K562 (cell line): ENCODE measurements at regions not wholly inside any gene's neighbourhood (a gene's known extent, or its start where the extent isn't known, plus 50 kb on each side); places are given as distances from the start of the nearest gene placed in this dataset.

Source experiments
- CTCF ChIP-seq, 3 experiments: IDR thresholded peaks in 2 of 3; conservative IDR thresholded peaks in 1 of 3; 2 replicates each; pipeline ENCODE4 v1.5.1; 2011 to 2012; ENCODE audit warnings: low read length in 3 of 3, mild to moderate bottlenecking in 3 of 3, control low read depth in 2 of 3, improper control_type of control experiment in 1 of 3, inconsistent platforms in 1 of 3, low read depth in 1 of 3, mixed read lengths in 1 of 3, moderate library complexity in 1 of 3; ENCODE audit not compliant: insufficient read depth in 2 of 3
- ELK1 ChIP-seq: sonication (generic); formaldehyde crosslinking; IDR thresholded peaks from 2 replicates; pipeline ENCODE4 v1.8.1; 2022; ENCODE audit warnings: missing genetic modification reagents
- HDGF ChIP-seq: fragments of 450-650 bp; IDR thresholded peaks from 2 replicates; pipeline ENCODE4 v1.6.1; 2016
- MTF1 ChIP-seq: fragments of 250-450 bp; sonication (Bioruptor Pico); IDR thresholded peaks from 2 replicates; pipeline ENCODE4 v1.9.0; 2021; ENCODE audit warnings: moderate library complexity, mild to moderate bottlenecking, inconsistent platforms, borderline replicate concordance
- MYBL2 ChIP-seq, 2 experiments: fragments of 450-650 bp in 1 of 2; sonication (generic) in 1 of 2; formaldehyde crosslinking in 1 of 2; IDR thresholded peaks; 2 replicates each; pipeline versions ENCODE4 v1.6.1 to v1.8.1; 2017 to 2022; ENCODE audit warnings: borderline replicate concordance in 1 of 2, inconsistent platforms in 1 of 2, low read depth in 1 of 2, mild to moderate bottlenecking in 1 of 2, missing genetic modification reagents in 1 of 2, moderate library complexity in 1 of 2
- RAD21 ChIP-seq, 2 experiments: fragments of 250-450 bp in 1 of 2; fragments of 450-650 bp in 1 of 2; sonication (Bioruptor Pico) in 1 of 2; formaldehyde crosslinking in 1 of 2; IDR thresholded peaks in 1 of 2; conservative IDR thresholded peaks in 1 of 2; 2 replicates each; pipeline versions ENCODE4 v1.4.0 to v1.8.0; 2020 to 2022; ENCODE audit warnings: mild to moderate bottlenecking in 2 of 2, moderate library complexity in 1 of 2
- SMC3 ChIP-seq: conservative IDR thresholded peaks from 2 replicates; pipeline ENCODE4 v1.6.1; 2011; ENCODE audit warnings: low read depth, low read length, improper control_type of control experiment; ENCODE audit not compliant: insufficient read depth
- TEAD2 ChIP-seq: fragments of 450-650 bp; IDR thresholded peaks from 2 replicates; pipeline ENCODE4 v1.6.1; 2016; ENCODE audit warnings: missing genetic modification characterization, control low read depth, missing compliant biosample characterization
- TEAD4 ChIP-seq, 2 experiments: sonication (generic) in 1 of 2; formaldehyde crosslinking in 1 of 2; IDR thresholded peaks; 2 replicates each; pipeline versions ENCODE4 v1.6.1 to v1.8.0; 2012 to 2022; ENCODE audit warnings: borderline replicate concordance in 1 of 2, inconsistent platforms in 1 of 2, low read length in 1 of 2, mild to moderate bottlenecking in 1 of 2, missing genetic modification reagents in 1 of 2
- THRAP3 ChIP-seq: fragments of 450-650 bp; IDR thresholded peaks from 2 replicates; pipeline ENCODE4 v1.6.1; 2016; ENCODE audit warnings: mild to moderate bottlenecking, inconsistent platforms, borderline replicate concordance
- TOE1 ChIP-seq, 2 experiments: fragments of 450-650 bp in 1 of 2; sonication (generic) in 1 of 2; formaldehyde crosslinking in 1 of 2; IDR thresholded peaks; 2 replicates each; pipeline versions ENCODE4 v1.7.1 to v1.8.0; 2016 to 2022; ENCODE audit warnings: borderline replicate concordance in 2 of 2, mild to moderate bottlenecking in 2 of 2, antibody characterized with exemption in 1 of 2, inconsistent platforms in 1 of 2, low read depth in 1 of 2, missing genetic modification reagents in 1 of 2, moderate library complexity in 1 of 2
- ZNF239 ChIP-seq: fragments of 250-450 bp; sonication (Bioruptor Pico); IDR thresholded peaks from 2 replicates; pipeline ENCODE4 v1.4.0; 2020; ENCODE audit warnings: mild to moderate bottlenecking
- ZNF274 ChIP-seq: IDR thresholded peaks from 2 replicates; pipeline ENCODE4 v1.6.1; 2011; ENCODE audit warnings: low read depth, mild to moderate bottlenecking, low read length, moderate library complexity, borderline replicate concordance
- ZNF592 ChIP-seq: fragments of 450-650 bp; IDR thresholded peaks from 2 replicates; pipeline ENCODE4 v1.6.1; 2017; ENCODE audit warnings: antibody characterized with exemption, mild to moderate bottlenecking

- TF ChIP-seq CTCF (IDR thresholded peaks at IDR 0.05 in 2 of 3, conservative IDR thresholded peaks at IDR 0.05 in 1 of 3; ENCODE audit: insufficient read depth in 2 of 3, low read depth in 1 of 3, low read length in 3 of 3) (no peak), TEAD4 (IDR thresholded peaks at IDR 0.05; ENCODE audit: low read length) (no peak), TEAD4 (CRISPR knock-in tag; IDR thresholded peaks at IDR 0.05; ENCODE audit: borderline replicate concordance) (no peak), TOE1 (IDR thresholded peaks at IDR 0.05; ENCODE audit: borderline replicate concordance) (no peak), TOE1 (CRISPR knock-in tag; IDR thresholded peaks at IDR 0.05; ENCODE audit: borderline replicate concordance, low read depth) (no peak), ZNF274 (no peak), ZNF592 (no peak), MTF1 (CRISPR knock-in tag) (no peak), HDGF (no peak), MYBL2 (IDR thresholded peaks at IDR 0.05; ENCODE audit: low read depth) (no peak), MYBL2 (CRISPR knock-in tag; IDR thresholded peaks at IDR 0.05; ENCODE audit: borderline replicate concordance) (no peak), TEAD2 (no peak), ZNF239 (CRISPR knock-in tag) (no peak), RAD21 (CRISPR knock-in tag; conservative IDR thresholded peaks at IDR 0.05 in 1 of 2, IDR thresholded peaks at IDR 0.05 in 1 of 2) (no peak), SMC3 (no peak), THRAP3 (no peak), ELK1 (CRISPR knock-in tag) (no peak)
Observed at GRCh38 chr4:81549984-81550383, 78.3 kb upstream of the RASGEF1B start.
